Stimulated activated CD4-positive, alpha-beta T cell treated with anti-CD3 and anti-CD28 coated beads, Interleukin-2, amount 100 ng/mL, for 48 hours (primary cell): ENCODE measurements at regions not wholly inside any gene's neighbourhood (a gene's known extent, or its start where the extent isn't known, plus 50 kb on each side); places are given as distances from the start of the nearest gene placed in this dataset.

Experiments
- DNase-seq, 2 donors: peaks; one replicate each; pipeline ENCODE4 v3.0.0-alpha.2; 2020

- DNase-seq, result no peak
Measured at GRCh38 chr2:41414486-41415230, 633.2 kb upstream of the PKDCC start.

GRCh38 chr2:41417511-41417910 is 630.3 kb upstream of the PKDCC start:
- DNase-seq, result no peak

- DNase-seq, result no peak
Measured at GRCh38 chr2:41420219-41420618, 627.6 kb upstream of the PKDCC start.

GRCh38 chr2:41420872-41421271 is 626.9 kb upstream of the PKDCC start:
- DNase-seq, result no peak

GRCh38 chr2:41431756-41432155 is 616.1 kb upstream of the PKDCC start:
- no peak for DNase-seq

- DNase-seq, result no peak
Measured at GRCh38 chr2:41432459-41432858, 615.4 kb upstream of the PKDCC start.

GRCh38 chr2:41434991-41435390 is 612.8 kb upstream of the PKDCC start:
- no peak for DNase-seq

GRCh38 chr2:41441958-41442357 is 605.9 kb upstream of the PKDCC start:
- no peak for DNase-seq

GRCh38 chr2:41445865-41446264 is 602.0 kb upstream of the PKDCC start:
- DNase-seq, result no peak

GRCh38 chr2:41446266-41446665 is 601.6 kb upstream of the PKDCC start:
- no peak for DNase-seq

GRCh38 chr2:41448221-41448620 is 599.6 kb upstream of the PKDCC start:
- DNase-seq, result no peak

GRCh38 chr2:41457026-41457425 is 590.8 kb upstream of the PKDCC start:
- DNase-seq, result no peak

- DNase-seq, result no peak
Measured at GRCh38 chr2:41460661-41461060, 587.2 kb upstream of the PKDCC start.

- no peak for DNase-seq
Measured at GRCh38 chr2:41464395-41464794, 583.4 kb upstream of the PKDCC start.

- DNase-seq, result no peak
Measured at GRCh38 chr2:41475959-41476358, 571.9 kb upstream of the PKDCC start.

GRCh38 chr2:41482659-41483058 is 565.2 kb upstream of the PKDCC start:
- no peak for DNase-seq

GRCh38 chr2:41483226-41483625 is 564.6 kb upstream of the PKDCC start:
- no peak for DNase-seq

- no peak for DNase-seq
Measured at GRCh38 chr2:41483982-41484857, 563.6 kb upstream of the PKDCC start.

- DNase-seq, result no peak
Measured at GRCh38 chr2:41484858-41485234, 563.0 kb upstream of the PKDCC start.

GRCh38 chr2:41486948-41487347 is 560.9 kb upstream of the PKDCC start:
- DNase-seq, result no peak

GRCh38 chr2:41488888-41489287 is 558.9 kb upstream of the PKDCC start:
- no peak for DNase-seq

- no peak for DNase-seq
Measured at GRCh38 chr2:41489638-41490037, 558.2 kb upstream of the PKDCC start.

- DNase-seq, result no peak
Measured at GRCh38 chr2:41495050-41495449, 552.8 kb upstream of the PKDCC start.

GRCh38 chr2:41496908-41497307 is 550.9 kb upstream of the PKDCC start:
- DNase-seq, result no peak
